ENCODE measurements at regions not wholly inside any gene's neighbourhood (a gene's known extent, or its start where the extent isn't known, plus 50 kb on each side); places are given as distances from the start of the nearest gene placed in this dataset.

DNA sequence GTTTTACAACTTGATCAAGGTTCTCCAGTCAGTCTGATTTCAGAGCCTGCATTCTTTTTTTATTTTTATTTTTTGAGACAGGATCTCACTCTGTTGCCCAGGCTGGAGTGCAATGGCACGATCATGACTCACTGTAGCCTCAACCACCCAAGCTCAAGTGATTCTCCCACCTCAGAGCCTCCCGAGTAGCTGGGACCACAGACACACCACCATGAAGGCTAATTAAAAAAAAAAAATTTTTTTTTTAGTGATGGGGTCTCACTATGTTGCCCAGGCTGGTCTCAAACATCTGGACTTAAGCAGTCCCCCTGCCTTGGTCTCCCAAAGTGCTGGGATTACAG lies 117.2 kb upstream of the NAV2 start:
- no peak for DNase-seq

DNA sequence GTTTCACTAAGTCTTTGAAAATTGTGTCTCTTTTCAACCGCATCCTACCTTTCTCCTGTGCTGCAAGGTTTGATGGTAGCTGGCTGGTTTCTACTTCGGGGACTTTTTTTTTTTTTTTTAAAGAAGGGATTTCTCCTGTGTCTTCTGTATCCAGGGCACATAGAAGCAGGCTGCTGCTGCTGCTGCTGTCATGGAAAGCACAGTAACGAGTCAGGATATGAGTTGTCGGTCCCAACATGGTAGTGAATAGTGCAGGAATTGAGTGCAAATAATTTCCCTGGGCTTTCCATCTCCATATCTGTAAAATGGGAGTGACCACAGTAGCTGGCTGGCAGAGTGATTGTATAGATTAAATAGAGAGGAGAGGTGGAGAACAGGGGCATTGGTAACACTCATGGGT lies 118.3 kb upstream of the NAV2 start:
- no peak for DNase-seq

DNA sequence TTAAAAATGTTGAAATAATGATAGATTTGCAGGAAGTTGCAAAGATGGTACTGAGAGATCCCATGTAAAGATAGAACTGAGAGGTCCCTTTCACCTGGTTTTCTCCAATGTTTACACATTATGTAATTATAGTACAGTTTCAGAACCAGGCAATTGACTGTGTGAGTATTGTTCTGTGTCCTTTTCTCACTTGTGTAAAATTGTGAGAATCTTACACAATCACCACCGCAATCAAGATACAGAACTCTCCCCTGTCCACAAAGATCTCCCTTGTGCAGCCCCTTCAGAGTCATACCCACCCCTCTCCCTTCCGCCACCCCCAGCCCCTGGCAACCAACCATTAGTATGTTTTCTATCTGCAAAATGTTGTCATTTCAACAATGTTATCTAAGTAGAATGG lies 119.8 kb upstream of the NAV2 start:
- no peak for DNase-seq

DNA sequence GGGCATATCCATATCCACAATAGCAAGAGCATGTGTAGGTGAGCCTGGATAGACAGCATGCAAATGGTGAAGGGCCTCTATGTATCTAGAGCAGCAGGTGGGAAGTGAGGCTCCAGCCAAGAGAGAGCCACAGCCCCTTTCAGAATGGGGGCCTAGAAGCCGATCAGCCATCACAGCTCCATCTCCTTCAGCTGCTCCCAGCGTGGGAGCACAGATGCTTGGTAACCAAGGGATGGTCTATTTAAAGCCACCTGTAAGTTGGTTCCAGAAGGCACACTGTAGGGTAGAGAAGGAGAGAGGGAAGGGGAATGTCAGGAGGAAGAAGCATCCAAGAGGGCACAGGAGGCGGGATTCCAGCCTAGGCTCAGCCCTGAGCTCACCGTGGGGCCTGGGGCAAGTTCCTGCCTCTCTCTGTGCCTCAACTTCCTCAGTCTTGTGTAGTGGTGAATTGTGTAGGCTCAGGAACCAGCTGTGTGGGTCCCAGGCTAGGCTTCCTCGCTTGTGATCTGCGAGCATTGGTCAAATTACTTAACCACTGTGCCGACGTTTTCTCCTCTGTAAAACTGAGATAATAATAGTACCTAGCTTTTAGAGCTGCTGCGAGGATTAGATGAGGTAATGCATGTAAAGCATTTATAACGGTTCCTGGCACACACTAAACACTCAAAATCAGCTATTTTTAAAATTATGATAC lies 122.9 kb upstream of the NAV2 start:
- no peak for DNase-seq

DNA sequence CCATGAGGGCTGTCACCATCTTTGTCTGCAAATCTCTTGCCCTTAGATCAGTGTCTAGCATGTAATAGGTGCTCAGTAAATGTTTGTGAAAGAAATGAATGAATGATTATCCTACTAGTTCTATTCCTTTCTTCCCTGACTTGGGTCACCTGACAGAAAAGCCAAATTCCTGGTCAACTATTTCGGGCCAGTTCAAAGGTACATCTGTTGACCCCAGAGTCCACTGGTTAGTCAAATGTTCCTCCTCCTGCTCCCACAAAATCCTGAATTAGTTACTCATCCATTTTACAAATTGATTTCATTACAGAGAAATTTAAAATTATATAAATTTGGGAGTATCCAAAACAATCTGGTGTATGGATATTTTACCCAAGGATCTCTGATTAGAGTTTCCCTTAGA lies 124.7 kb upstream of the NAV2 start:
- no peak for DNase-seq

DNA sequence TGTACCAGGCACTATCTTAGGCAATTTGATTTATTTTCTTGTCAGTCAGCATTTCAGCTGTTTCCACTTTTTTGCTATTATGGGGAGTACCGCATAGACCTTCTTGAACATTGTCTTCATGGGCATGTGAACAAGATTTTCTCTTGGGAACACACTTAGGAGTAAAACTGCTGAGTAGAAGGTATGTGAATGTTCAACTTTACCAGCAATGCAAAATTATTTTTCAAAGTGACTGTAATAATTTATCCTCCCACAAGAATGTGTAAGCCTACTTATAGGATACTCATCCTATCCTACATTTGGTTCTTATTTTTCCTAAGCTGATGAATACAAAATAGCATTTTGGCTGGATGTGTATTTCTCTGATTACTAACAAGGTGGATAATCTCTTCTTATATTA lies 132.0 kb upstream of the NAV2 start:
- DNase-seq, result no peak

DNA sequence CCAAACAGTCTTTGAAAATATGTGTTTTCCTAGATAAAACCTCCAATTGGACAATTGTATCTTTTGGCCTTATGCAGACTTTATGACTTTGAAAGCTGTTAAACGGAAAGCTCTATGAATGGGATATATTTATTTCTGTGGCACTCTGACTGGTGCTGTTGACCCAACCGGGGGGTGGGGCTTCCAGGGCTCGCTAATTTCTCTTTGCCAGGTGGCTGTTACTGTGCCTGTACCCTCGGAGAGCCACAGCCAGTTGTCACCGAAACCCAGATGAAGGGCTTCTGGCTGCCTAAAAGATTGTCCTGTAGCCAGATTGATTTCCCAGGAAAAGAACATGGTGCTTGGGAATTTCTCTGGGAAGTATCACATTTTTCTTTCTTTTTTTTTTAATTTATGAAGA lies 132.7 kb upstream of the NAV2 start:
- DNase-seq, result no peak

DNA sequence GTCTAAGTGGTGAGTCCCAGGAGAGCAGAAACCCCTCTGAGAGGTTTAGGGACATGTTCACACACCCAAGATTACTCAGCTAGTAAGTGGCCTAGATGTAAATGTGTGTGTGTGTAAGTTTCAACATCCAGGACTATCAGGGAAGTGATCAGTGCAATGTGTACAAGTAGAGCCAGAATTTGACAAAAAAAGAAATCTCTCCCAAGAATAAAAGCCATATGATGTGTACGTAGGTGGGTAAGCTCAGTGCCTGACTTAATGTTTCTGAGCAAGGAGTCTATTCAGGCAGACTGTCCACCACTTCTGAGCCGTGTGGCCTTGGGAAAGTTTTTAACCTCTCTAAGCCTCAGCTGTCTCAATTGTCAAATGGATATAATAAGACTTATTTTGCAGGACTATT lies 133.8 kb upstream of the NAV2 start:
- no peak for DNase-seq

DNA sequence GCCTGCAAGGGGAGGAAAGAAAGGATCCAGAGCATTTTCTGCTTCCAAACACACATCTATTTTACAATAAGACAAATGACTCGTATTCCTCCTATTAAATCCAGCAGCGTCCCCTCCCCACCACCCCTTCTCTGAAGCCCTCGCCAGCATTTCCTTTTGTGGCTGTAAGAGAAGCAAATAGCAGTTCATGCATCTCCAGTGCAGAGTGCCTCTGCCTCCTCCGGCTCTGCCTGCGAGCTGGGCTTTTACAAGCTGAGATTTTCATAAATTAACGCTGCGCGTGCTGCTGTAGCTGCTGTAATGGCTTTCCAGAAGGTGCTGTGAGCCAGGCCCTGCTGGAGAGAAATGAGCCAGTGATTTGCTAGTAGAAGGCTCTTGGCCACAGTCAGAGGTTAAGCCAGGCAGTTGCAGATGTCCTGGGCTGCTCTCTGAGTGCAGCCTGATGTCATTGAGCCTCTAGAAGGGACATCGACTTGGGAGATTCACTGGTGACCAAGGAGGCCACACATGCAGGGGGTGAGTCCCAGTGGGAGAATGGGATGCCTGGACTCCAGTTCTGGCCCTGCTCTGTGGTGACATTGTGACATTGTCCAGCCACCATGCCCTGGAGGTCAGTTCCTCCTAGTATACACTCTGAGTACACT lies 134.5 kb upstream of the NAV2 start:
- DNase-seq, result no peak

DNA sequence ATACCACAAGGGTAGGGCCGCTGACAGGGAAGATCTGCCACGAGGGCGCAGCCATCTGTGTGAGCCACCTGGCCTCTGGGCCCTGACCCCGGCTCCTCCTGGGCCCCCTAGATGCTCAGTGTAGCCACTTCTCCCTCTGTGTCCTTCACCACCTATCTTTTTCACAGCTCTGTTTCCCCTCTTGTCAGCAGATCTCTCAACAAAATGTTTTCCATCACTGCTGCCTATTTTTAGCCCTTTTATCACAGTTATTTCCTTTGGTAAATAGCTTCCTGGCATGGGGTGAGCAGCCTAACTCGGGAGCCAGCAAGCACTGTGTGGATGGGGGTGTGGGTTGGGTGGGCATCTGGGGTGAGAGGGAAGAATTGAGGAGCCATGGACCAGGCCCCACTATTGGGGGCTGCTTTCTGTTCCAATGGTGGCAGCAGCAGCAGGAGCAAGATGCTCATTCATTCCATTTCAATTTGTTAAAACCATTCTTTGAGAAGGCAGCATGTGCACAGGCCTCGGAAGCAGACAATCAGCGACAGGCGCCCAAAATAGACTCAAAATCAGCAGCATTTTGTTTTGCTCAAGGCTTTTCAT lies 135.2 kb upstream of the NAV2 start:
- no peak for DNase-seq

DNA sequence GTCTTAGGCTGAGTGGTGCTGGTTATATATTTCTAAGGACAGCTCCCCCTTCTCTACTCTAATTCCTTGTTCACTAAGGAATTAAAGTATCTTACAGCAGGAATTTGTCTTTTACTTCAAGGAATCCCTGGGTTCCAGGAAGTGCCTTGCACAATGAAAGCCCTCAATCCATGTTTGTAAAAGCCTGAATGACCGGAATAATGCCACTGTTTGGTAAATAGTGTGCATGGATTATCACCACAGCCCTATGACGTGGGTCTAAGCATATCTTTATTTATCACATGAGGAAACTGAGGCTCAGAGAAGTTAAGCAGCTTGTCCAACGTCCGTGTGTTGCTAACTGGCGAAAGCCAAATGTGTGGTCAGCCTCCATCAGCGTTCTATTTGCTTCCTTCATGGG lies 135.7 kb upstream of the NAV2 start:
- DNase-seq, result no peak

DNA sequence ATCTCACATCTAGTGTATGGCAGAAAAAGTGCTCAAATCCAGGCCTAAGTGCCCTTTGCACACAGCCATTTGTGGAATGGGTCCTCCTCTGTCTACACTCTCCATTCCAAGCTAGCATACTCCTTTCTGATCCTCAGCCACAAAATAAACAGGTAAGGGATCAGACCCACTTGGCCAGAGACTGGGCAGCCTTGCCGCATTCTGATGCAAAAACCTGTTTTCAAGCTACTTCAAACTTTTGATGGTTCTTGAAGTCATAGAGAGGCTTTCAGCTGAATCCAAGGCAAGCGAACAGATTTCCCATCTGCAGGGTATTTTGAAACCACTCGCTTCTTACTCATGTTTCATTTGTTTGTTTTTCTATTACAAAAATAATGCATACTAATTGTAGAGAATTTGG lies 136.6 kb upstream of the NAV2 start:
- DNase-seq, result no peak

DNA sequence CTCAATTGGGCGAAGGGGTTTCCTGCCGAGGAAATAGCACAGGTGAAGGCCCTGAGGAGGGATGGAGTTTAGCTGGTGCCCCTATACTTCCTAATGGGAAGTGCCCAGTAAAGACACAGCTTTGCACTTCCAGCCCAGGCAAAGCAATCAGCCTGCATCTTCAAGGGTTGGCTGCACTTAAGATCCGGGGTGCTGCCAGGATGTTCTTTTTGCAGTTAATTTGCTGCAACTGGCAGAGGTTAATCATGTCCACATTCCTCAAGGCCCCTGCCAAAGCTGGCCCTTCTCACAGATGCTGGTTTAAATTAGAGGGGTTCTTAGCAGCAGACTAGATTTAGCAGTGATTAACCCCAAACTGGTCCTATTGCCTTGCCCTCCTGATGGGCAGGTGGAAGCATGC lies 137.7 kb upstream of the NAV2 start:
- no peak for DNase-seq

DNA sequence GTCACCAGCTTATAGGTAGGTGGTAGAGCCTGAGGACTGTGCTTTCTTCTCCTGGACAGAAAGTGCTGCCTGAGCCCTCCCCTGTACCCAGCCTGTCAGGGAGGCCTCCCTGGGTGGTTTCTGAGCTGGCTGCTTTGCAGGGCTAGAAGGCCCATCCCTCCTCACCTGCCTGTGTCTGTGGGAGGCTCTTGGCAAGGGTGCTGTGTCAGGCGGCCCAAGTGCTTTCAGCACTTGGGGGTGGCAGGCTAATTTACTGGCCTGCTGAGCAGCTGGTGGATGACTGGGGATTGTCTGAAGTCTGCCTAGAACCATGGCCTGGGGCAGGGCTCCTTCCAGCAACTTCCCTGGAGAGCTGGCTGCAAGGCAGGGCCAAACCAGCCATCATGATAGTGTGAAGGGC lies 139.0 kb upstream of the NAV2 start:
- DNase-seq, result no peak

DNA sequence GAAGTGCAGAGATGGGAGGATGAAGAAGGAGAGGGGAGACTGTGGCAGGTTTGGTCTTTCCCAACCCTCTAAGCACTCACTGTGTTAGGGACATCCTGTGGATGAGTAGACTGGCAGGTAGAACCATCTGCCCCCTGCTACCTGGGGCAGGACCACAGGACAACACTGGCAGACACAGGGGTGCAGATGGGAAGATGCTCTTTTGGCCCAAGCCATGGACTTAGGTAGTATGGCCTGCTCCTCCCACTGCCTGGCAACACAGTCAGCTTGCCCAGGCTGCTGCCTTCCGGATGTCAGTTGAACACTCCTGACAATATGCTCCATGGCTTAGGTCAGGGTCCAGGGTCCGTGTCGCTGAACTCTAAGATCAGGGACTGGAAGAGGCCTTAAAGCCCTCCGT lies 140.7 kb upstream of the NAV2 start:
- DNase-seq, result no peak

DNA sequence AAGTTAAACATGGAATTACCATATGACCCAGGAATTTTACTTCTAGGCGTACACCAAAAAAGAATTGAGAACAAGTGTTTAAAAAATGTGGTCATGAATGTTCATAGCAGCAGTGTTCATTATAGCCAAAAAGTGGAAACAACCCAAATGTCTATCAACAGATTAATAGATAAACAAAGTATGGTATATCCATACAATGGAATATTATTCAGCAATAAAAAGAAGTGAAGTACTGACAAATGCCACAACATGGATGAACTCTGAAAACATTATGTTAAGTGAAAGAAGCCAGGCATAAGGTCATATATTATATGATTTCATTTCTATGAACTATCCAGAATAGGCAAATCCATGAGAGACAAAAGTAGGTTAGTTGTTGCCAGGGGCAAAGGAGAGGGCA lies 141.7 kb upstream of the NAV2 start:
- no peak for DNase-seq

DNA sequence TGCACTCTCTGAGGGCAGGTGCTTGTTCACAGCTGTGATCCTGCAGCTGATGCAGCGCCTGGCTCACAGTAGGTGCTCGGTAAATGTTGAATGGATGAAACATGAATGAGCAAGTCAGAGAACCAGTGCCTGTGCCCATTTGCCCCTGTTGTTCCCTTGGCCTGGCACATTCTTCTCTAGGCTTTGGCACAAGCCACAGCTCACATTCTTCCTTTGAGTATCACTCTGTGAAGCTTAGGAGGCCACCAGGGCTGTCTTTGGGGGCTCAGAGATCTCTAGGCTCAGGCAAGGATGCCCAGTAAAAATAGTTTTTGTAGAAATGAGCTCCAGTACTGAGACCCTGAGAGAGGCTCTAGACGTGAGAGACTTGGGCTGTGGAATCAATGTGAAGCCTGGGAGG lies 144.6 kb upstream of the NAV2 start:
- no peak for DNase-seq

DNA sequence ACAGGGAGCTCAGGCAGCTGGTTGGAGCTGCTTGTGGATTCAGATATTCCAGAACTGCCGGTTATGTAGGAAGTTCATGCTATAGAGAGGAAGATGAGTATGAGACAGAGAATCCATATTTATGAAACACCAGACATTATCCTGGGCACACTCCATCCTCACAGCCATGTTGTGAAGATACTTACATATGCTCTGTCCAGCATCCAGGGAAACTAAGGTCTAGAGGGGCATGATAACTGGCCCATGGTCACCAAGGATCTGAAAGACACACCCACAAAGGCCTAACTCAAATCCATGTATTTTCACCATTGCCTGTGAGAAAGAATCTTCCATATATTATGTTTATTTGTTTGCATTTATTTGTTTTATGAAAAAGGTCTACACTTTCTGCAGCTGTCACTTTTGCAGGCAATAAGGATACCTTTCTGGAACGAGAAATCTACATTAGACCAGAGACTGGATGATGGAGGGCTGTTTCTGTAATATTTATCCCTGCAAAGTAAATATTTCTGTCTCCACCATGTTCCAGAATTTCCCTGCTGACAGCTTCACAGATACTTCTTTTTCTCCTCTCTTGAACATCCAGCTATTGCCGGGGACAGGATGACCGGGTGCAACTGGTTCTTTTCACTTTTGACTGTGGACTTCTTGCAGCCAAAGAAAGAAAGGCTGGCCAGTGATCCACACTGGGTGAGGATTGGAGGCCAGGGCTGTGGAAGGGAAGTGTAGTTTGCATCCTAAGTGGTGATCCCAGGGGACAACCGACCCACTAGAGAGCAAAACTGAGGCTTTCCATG lies 145.9 kb upstream of the NAV2 start:
- DNase-seq, result no peak

DNA sequence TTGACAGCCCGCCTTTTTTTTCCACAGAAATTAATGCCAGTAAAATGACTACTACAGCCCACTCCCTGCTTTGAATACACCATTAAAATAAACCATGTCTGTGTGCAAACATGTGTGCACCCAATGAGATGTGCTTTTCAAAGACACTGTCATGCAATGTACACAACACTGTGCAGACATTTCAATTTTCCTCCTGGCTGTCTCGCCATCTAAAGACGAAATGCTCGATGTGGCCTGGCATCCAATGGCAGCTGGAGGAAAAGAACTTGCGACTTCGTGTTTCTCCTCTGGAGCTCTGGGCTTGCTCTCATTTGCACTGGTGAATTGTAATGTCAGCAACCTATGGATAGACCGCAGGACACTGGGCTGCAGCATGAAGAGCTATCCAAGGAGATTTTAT lies 147.0 kb upstream of the NAV2 start:
- DNase-seq, result no peak

DNA sequence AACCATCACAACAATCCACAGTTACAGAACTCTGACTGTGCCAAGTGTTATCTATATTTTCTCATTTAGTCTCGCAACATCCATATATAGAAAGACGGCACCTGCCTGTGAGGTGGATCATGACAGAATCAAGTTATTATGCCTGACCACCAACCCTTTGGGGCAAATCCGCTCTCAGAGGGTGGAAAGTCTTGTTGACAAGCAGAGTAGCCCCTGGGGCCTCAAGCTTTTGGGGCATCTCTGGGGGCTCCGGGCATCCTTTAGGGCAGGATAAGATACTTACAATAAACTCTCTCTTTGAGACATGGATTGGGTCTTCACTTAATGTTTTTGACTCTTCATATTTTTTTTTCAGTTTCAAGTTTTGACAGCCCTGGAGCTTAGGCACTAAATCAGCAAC lies 150.5 kb upstream of the NAV2 start:
- DNase-seq, result no peak

DNA sequence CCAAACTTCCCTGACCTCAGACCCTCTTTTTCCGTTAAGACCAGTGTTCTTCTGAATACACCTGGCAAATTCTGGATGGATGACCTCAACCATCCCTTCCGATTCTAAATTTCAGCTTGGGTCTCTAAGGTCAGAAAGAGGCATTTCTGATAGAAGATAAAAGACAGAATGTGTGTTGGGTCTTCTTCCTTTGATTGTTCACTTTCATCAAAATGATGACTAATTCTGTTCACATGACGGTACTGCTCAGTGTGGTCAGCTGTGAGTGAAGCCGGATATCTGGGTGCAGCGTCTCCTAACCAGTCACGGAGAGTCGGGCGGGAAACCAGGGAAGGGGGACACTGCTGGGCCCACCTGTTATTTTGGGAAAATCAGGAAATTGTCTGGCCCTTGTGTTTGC lies 151.6 kb upstream of the NAV2 start:
- DNase-seq, result no peak

DNA sequence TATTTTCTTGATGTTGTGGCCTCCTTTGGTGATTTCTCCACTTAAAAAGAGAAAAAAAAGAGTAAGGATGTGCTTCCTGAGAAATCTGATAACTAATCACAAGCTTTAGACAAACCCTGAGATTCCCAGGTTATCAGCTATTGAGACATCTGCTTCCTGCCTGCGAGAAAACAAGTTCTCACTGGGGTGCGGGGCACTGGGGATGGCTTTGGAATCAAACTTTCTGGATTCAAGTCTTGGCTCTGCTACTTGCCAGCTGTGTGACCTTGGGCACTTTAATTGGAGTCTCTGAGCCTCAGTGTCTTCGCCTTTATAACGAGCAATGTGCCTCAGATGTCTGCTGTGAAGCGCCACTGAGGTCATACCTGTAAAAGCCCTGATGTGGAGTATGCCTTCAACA lies 152.5 kb upstream of the NAV2 start:
- no peak for DNase-seq

DNA sequence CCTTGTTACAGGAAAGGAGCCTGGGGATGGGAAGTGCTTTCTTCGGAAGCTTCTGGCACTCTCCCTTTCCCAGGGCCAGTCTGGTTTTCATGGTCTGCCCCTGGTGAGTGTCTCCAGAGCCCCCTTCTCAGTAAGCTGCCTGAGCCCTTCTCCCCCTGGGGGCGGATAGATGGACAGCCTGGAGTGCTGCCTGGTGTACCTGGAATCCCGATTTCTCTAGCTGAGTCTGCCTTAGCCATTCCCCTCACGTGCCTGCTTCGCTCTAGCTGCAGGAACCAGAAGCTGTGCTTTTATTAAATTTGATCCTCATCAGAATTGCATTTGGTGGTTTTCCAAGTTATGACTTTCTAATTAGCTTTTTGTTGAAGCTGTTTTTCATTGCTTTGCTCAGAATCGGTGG lies 152.9 kb upstream of the NAV2 start:
- no peak for DNase-seq
